ACC112 (cell line): ENCODE measurements at regions not wholly inside any gene's neighbourhood (a gene's known extent, or its start where the extent isn't known, plus 50 kb on each side); places are given as distances from the start of the nearest gene placed in this dataset.

Experiments used
- H2AFZ ChIP-seq: fragments of 200-600 bp; sonication (generic); one replicate; pipeline ENCODE4 v1.6.0; 2017; ENCODE audit warnings: antibody characterized with exemption, low read length; ENCODE audit not compliant: unreplicated experiment
- H3K27ac ChIP-seq: fragments of 200-600 bp; sonication (generic); 2 replicates; pipeline ENCODE4 v1.5.1; 2014; ENCODE audit warnings: low read depth, mild to moderate bottlenecking, antibody characterized with exemption, low read length, moderate library complexity
- H3K27me3 ChIP-seq: fragments of 200-600 bp; sonication (generic); 2 replicates; pipeline ENCODE4 v1.6.1; 2014; ENCODE audit warnings: mild to moderate bottlenecking, antibody characterized with exemption, low read length, moderate library complexity, mixed read lengths; ENCODE audit not compliant: insufficient read depth
- H3K36me3 ChIP-seq: fragments of 200-600 bp; sonication (generic); 2 replicates; pipeline ENCODE4 v1.6.1; 2016; ENCODE audit warnings: mild to moderate bottlenecking, antibody characterized with exemption, low read length, moderate library complexity, mixed read lengths; ENCODE audit not compliant: insufficient read depth
- H3K4me1 ChIP-seq: fragments of 200-600 bp; sonication (generic); one replicate; pipeline ENCODE4 v1.6.1; 2016; ENCODE audit warnings: low read length, mixed read lengths; ENCODE audit not compliant: insufficient read depth, unreplicated experiment, control insufficient read depth
- H3K4me3 ChIP-seq: fragments of 200-600 bp; sonication (generic); 2 replicates; pipeline ENCODE4 v1.5.1; 2014; ENCODE audit warnings: mild to moderate bottlenecking, low read depth, low read length
- H3K79me2 ChIP-seq: fragments of 200-600 bp; sonication (generic); one replicate; pipeline ENCODE4 v1.6.0; 2016; ENCODE audit warnings: low read length; ENCODE audit not compliant: control insufficient read depth, unreplicated experiment, insufficient read depth

DNA sequence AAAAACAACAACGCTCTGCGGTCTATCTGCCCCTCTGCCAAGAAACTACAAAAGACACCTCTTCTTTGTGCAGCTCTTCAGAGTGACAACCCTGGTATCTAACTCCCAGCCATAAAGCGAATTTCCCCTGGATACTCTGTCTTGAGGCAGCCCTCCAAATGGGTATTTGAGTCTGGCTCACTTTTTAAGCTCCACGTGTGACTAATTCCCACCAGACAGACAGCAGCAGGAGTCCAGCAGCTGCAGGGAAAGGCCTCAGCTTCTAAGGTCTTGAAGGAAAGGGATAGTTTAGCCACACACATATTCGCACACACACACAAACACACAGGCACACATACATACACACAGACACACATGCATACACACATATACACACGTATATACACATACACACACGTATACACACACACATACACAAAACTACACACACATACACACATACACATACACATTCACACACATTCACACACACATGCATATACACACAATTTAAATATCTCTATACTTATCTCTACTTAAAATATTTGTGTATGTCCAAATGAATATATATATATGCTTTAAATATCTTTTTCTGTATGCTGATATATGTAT lies 188.8 kb downstream of the TSHZ3 start:
- no peak overlapping the region for H3K27ac ChIP-seq
- no peak overlapping the region for H3K4me3 ChIP-seq
- no peaks in the 10 kb centered on the region for H3K27me3 ChIP-seq
- no peak overlapping the region for H2AFZ ChIP-seq
- no peaks in the 10 kb centered on the region for H3K79me2 ChIP-seq
- no peaks in the 10 kb centered on the region for H3K36me3 ChIP-seq
- H3K4me1 ChIP-seq: no peaks in the 10 kb centered on the region

GRCh38 chr19:31154021-31154420 lies 195.2 kb downstream of the TSHZ3 start:
- Histone ChIP-seq H3K79me2 (no peaks in the 10 kb centered on the region), H3K4me1 (peaks cover 6% of the 10 kb centered on the region), H3K4me3 (no peak overlapping the region), H3K36me3 (no peaks in the 10 kb centered on the region), H2AFZ (no peak overlapping the region), H3K27me3 (no peaks in the 10 kb centered on the region), H3K27ac (no peak overlapping the region)

GRCh38 chr19:31152906-31153305 lies 196.3 kb downstream of the TSHZ3 start:
- Histone ChIP-seq H3K4me3 (no peak overlapping the region), H3K4me1 (peaks cover 6% of the 10 kb centered on the region), H3K36me3 (no peaks in the 10 kb centered on the region), H3K27ac (no peak overlapping the region), H3K79me2 (no peaks in the 10 kb centered on the region), H2AFZ (no peak overlapping the region), H3K27me3 (no peaks in the 10 kb centered on the region)

GRCh38 chr19:31149441-31149941 lies 199.7 kb downstream of the TSHZ3 start:
- Histone ChIP-seq H3K36me3 (no peaks in the 10 kb centered on the region), H3K79me2 (no peaks in the 10 kb centered on the region)

DNA sequence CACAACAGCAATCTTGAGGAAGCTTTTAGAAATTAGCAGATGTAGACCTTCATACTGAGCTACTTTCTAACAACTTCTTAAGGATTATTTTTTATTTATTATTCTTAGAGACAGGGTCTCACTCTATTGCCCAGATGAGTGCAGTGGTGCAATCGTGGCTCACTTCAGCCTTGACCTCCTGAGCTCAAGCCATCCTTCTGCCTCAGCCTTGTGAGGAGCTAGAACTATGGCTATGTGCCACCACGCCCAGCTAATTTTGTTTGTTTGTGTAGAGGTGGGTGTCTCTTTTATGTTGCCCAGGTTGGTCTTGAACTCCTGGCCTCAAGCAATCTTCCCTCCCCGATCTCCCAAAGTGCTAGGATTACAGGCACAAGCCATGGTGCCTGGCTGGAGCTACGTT lies 200.6 kb downstream of the TSHZ3 start:
- H3K4me1 ChIP-seq: no peaks in the 10 kb centered on the region
- H3K36me3 ChIP-seq: no peaks in the 10 kb centered on the region
- no peaks in the 10 kb centered on the region for H3K27me3 ChIP-seq
- no peak overlapping the region for H3K4me3 ChIP-seq
- no peak overlapping the region for H3K27ac ChIP-seq
- H3K79me2 ChIP-seq: no peaks in the 10 kb centered on the region
- no peak overlapping the region for H2AFZ ChIP-seq

More at GRCh38 chr19:31149441-31149941, 199.7 kb downstream of the TSHZ3 start:
- Histone ChIP-seq H3K27ac (no peak overlapping the region), H3K4me3 (no peak overlapping the region), H2AFZ (no peak overlapping the region), H3K4me1 (peaks cover 6% of the 10 kb centered on the region), H3K27me3 (no peaks in the 10 kb centered on the region)

GRCh38 chr19:31147234-31147633 lies 202.0 kb downstream of the TSHZ3 start:
- H3K27me3 ChIP-seq: no peaks in the 10 kb centered on the region
- no peak overlapping the region for H3K4me3 ChIP-seq
- no peak overlapping the region for H2AFZ ChIP-seq
- H3K79me2 ChIP-seq: no peaks in the 10 kb centered on the region
- no peak overlapping the region for H3K27ac ChIP-seq
- no peaks in the 10 kb centered on the region for H3K4me1 ChIP-seq
- no peaks in the 10 kb centered on the region for H3K36me3 ChIP-seq

- Histone ChIP-seq H2AFZ (no peak overlapping the region), H3K79me2 (no peaks in the 10 kb centered on the region), H3K27ac (no peak overlapping the region), H3K27me3 (no peaks in the 10 kb centered on the region), H3K4me3 (no peak overlapping the region), H3K4me1 (no peaks in the 10 kb centered on the region), H3K36me3 (no peaks in the 10 kb centered on the region)
Measured at GRCh38 chr19:31146546-31147183, 202.6 kb downstream of the TSHZ3 start.

DNA sequence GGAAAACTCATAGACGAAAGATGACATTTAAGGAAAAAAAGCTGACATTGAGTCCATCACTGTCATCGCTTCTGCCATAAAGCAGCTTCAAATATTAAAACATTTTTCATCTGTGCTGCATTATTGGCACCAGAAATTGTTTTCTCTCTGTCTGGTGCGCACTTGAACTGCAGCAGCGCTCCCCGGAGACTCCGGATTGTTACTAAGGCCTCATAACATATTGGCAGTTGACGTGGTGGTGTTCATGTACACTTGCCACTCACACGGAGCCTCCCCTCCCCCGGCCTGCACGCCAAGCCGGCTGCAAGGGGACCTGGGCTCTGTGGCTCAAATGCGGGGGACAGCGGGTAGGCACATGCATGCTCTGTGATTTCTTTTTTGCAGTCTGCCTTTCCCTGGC lies 203.2 kb downstream of the TSHZ3 start:
- H3K79me2 ChIP-seq: no peaks in the 10 kb centered on the region

DNA sequence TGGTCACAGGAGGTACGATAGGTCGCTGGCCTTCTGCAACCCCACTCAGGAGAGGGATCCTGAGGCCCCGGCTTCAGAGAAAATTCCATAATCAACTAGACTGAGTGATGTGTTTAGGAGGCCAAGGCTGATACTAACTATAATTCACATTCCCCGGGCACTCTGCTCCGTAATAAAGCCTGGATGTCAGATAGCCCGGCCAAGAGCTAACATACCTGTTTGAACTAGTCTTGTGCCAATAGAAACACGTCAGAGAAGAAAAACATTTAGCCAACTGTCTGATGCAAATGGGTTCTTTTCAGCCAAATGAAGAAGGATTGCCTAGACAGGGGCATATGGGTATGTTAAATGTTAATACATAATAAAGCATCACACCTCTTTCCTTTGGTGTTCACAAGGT lies 204.2 kb downstream of the TSHZ3 start:
- Histone ChIP-seq H3K79me2 (no peaks in the 10 kb centered on the region), H3K36me3 (no peaks in the 10 kb centered on the region), H3K4me3 (no peak overlapping the region), H3K4me1 (peaks cover 16% of the 10 kb centered on the region), H3K27ac (no peak overlapping the region), H2AFZ (no peak overlapping the region), H3K27me3 (no peaks in the 10 kb centered on the region)

More for the DNA sequence above, 203.2 kb downstream of the TSHZ3 start:
- Histone ChIP-seq H3K4me3 (no peak overlapping the region), H2AFZ (no peak overlapping the region), H3K36me3 (no peaks in the 10 kb centered on the region), H3K27me3 (no peaks in the 10 kb centered on the region), H3K4me1 (peaks cover 6% of the 10 kb centered on the region), H3K27ac (no peak overlapping the region)

GRCh38 chr19:31144075-31144870 lies 205.0 kb downstream of the TSHZ3 start:
- Histone ChIP-seq H3K4me3 (no peak overlapping the region), H3K27me3 (no peaks in the 10 kb centered on the region), H3K27ac (no peak overlapping the region), H3K79me2 (no peaks in the 10 kb centered on the region), H2AFZ (no peak overlapping the region), H3K4me1 (peaks cover 23% of the 10 kb centered on the region), H3K36me3 (no peaks in the 10 kb centered on the region)
